ENCODE measurements at regions not wholly inside any gene's neighbourhood (a gene's known extent, or its start where the extent isn't known, plus 50 kb on each side); places are given as distances from the start of the nearest gene placed in this dataset.
"Not testable (repeated sequence)": the region's sequence is repeated elsewhere in the genome, so short reads cannot be mapped to it uniquely, and the experiment has no call there.

- H3K4me3 ChIP-seq (ENCODE audit: low read depth, low read length): no peak overlapping the region
- no peak for DNase-seq (ENCODE audit: low read depth)
- TF ChIP-seq, protein P1, sequence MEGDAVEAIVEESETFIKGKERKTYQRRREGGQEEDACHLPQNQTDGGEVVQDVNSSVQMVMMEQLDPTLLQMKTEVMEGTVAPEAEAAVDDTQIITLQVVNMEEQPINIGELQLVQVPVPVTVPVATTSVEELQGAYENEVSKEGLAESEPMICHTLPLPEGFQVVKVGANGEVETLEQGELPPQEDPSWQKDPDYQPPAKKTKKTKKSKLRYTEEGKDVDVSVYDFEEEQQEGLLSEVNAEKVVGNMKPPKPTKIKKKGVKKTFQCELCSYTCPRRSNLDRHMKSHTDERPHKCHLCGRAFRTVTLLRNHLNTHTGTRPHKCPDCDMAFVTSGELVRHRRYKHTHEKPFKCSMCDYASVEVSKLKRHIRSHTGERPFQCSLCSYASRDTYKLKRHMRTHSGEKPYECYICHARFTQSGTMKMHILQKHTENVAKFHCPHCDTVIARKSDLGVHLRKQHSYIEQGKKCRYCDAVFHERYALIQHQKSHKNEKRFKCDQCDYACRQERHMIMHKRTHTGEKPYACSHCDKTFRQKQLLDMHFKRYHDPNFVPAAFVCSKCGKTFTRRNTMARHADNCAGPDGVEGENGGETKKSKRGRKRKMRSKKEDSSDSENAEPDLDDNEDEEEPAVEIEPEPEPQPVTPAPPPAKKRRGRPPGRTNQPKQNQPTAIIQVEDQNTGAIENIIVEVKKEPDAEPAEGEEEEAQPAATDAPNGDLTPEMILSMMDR (conservative IDR thresholded peaks at IDR 0.05; ENCODE audit: low read depth, low read length): no peak
Measured at GRCh38 chr5:98318386-98318785, 455.1 kb upstream of the RGMB start.

DNA sequence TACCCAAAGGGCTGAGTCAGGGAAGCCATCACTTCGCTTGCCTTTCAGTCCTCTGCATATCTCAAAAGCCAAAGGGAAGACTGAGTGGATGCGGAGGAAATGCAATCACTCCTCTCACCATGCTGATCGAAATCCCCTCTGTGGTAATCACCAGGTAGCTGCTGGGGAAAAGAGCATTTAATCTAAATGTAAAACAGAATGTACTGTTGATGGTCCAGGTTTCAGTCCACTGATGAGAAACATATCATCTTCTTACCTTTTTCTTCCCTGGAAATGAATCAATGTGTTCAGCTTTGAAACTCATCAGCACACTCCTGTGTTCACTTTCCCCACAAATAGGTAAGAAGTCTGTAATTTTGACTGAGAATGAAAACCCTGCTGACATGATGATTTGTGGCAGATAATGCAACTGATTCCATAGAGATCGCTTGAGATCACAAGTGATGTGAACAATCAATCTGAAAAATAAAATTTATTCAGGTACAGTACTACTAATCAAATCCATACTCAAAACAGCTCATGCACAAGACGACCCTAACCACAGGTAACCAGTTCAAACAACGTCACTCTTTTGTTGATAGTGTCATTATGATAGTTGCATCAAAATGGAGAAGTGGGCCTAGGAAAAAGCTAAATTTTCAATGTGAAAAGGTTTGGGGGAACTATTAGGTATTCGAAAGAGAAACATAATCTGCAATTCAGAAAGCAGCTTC is 454.0 kb upstream of the RGMB start:
- H3K4me3 ChIP-seq (ENCODE audit: low read depth, low read length): no peak overlapping the region
- TF ChIP-seq, protein P1 (conservative IDR thresholded peaks at IDR 0.05; ENCODE audit: low read depth, low read length): no peak
- DNase-seq (ENCODE audit: low read depth): no peak

- no peak for DNase-seq (ENCODE audit: low read depth)
- TF ChIP-seq, protein P1 (conservative IDR thresholded peaks at IDR 0.05; ENCODE audit: low read depth, low read length): no peak
- no peak overlapping the region for H3K4me3 ChIP-seq (ENCODE audit: low read depth, low read length)
Measured at GRCh38 chr5:98320343-98320742, 453.1 kb upstream of the RGMB start.

DNA sequence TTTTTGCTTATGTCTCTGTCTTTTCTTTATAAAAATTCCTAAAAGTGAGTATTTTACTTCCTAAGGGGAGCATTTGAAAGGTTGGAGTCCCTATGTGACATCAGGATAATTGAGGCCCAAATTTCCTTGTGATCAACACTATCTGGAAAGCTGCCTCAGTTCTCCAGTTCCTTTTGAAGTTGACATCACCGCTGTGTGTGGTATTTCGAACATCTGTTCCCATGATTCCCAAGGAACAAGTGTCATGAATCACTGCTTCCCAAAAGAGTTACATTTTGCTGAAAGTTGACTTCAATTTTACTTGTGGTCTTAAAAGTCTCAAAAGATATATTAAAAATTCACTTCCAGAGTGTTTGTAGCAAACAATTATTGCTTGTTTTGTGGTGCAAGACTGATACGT is 452.1 kb upstream of the RGMB start:
- no peak for DNase-seq (ENCODE audit: low read depth)
- TF ChIP-seq, protein P1 (conservative IDR thresholded peaks at IDR 0.05; ENCODE audit: low read depth, low read length): no peak
- H3K4me3 ChIP-seq (ENCODE audit: low read depth, low read length): no peak overlapping the region

DNA sequence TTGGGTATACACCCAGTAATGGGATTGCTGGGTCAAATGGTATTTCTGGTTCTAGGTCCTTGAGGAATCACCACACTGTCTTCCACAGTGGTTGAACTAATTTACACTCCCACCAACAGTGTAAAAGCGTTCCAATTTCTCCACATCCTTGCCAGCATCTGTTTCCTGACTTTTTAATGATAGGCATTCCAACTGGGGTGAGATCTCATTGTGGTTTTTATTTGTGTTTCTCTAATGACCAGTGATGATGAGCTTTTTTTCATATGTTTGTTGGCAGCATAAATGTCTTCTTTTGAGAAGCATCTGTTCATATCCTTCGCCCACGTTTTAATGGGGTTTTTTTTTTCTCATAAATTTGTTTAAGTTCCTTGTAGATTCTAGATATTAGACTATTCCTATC is 448.3 kb upstream of the RGMB start:
- not testable (repeated sequence) for H3K4me3 ChIP-seq (ENCODE audit: low read depth, low read length); DNase-seq (ENCODE audit: low read depth)

DNA sequence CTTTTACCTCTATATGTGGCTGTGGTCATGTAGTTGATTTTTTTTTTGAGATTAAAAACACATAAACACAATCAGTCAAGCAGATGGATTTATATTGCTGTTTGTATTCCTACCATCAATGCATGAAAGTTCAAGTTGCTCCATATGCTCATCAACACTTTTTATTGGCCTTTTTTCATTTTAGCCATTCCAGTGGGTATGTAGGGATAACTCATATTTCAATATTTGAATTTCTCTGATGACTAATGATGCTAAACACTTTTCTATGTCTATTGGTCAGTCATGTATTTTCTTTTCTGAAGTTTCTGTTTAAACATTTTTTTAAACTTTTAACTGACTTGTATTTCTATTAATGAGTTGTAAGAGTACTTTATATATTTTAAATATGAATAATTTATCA is 445.4 kb upstream of the RGMB start:
- TF ChIP-seq, protein P1 (conservative IDR thresholded peaks at IDR 0.05; ENCODE audit: low read depth, low read length): no peak
- DNase-seq (ENCODE audit: low read depth): no peak

GRCh38 chr5:98330871-98331270 is 442.6 kb upstream of the RGMB start:
- TF ChIP-seq, protein P1 (conservative IDR thresholded peaks at IDR 0.05; ENCODE audit: low read depth, low read length): no peak
- DNase-seq (ENCODE audit: low read depth): no peak
- no peak overlapping the region for H3K4me3 ChIP-seq (ENCODE audit: low read depth, low read length)

More for the DNA sequence above, 445.4 kb upstream of the RGMB start:
- no peak overlapping the region for H3K4me3 ChIP-seq (ENCODE audit: low read depth, low read length)
